H9 (cell line): ENCODE measurements at regions not wholly inside any gene's neighbourhood (a gene's known extent, or its start where the extent isn't known, plus 50 kb on each side); places are given as distances from the start of the nearest gene placed in this dataset.

Experiments
- DNase-seq: peaks from one replicate; pipeline ENCODE4 v3.0.0-alpha.2; 2017
- H2AFZ ChIP-seq: one replicate; pipeline ENCODE4 v1.6.1; 2013; ENCODE audit warnings: mild to moderate bottlenecking, low read length, control low read depth, moderate library complexity
- H2AK5ac ChIP-seq: 2 replicates; pipeline ENCODE4 v1.6.1; 2013; ENCODE audit warnings: low read length, control low read depth, mixed read lengths; ENCODE audit not compliant: insufficient read length
- H2BK120ac ChIP-seq: one replicate; pipeline ENCODE4 v1.6.1; 2013; ENCODE audit warnings: low read depth, mild to moderate bottlenecking, low read length, control low read depth, inconsistent platforms; ENCODE audit not compliant: poor library complexity, severe bottlenecking
- H2BK12ac ChIP-seq: 2 replicates; pipeline ENCODE4 v1.6.1; 2013; ENCODE audit warnings: low read length, control low read depth, mixed read lengths, low read depth; ENCODE audit not compliant: insufficient read length
- H2BK15ac ChIP-seq: 2 replicates; pipeline ENCODE4 v1.6.1; 2013; ENCODE audit warnings: low read depth, low read length, control low read depth
- H2BK20ac ChIP-seq: one replicate; pipeline ENCODE4 v1.6.1; 2013; ENCODE audit warnings: low read depth, mild to moderate bottlenecking, low read length, control low read depth, inconsistent platforms; ENCODE audit not compliant: poor library complexity, severe bottlenecking
- H2BK5ac ChIP-seq: 2 replicates; pipeline ENCODE4 v1.6.1; 2013; ENCODE audit warnings: low read length, control low read depth, mixed read lengths; ENCODE audit not compliant: insufficient read length
- H3K14ac ChIP-seq: 2 replicates; pipeline ENCODE4 v1.6.1; 2013; ENCODE audit warnings: low read length, control low read depth; ENCODE audit not compliant: insufficient read depth
- H3K18ac ChIP-seq: 2 replicates; pipeline ENCODE4 v1.6.1; 2013; ENCODE audit warnings: low read depth, mild to moderate bottlenecking, mixed read lengths, low read length, control low read depth; ENCODE audit not compliant: insufficient read length
- H3K23ac ChIP-seq: 2 replicates; pipeline ENCODE4 v1.6.1; 2013; ENCODE audit warnings: low read length, control low read depth, mixed read lengths, low read depth; ENCODE audit not compliant: insufficient read length
- H3K23me2 ChIP-seq: 2 replicates; pipeline ENCODE4 v1.6.1; 2013; ENCODE audit warnings: low read depth, mild to moderate bottlenecking, mixed read lengths, low read length, control low read depth; ENCODE audit not compliant: insufficient read length, poor library complexity, severe bottlenecking
- H3K27ac ChIP-seq: 2 replicates; pipeline ENCODE4 v1.5.1; 2013; ENCODE audit warnings: low read length, control low read depth, mixed read lengths, low read depth; ENCODE audit not compliant: insufficient read length
- H3K27me3 ChIP-seq: 2 replicates; pipeline ENCODE4 v1.6.1; 2013; ENCODE audit warnings: low read length, control low read depth, inconsistent platforms; ENCODE audit not compliant: insufficient read depth
- H3K4ac ChIP-seq: 2 replicates; pipeline ENCODE4 v1.6.1; 2013; ENCODE audit warnings: low read depth, mild to moderate bottlenecking, control low read depth, inconsistent platforms, low read length, moderate library complexity
- H3K4me1 ChIP-seq: 2 replicates; pipeline ENCODE4 v1.6.1; 2013; ENCODE audit warnings: low read length, control low read depth, inconsistent platforms; ENCODE audit not compliant: insufficient read depth
- H3K4me2 ChIP-seq: 2 replicates; pipeline ENCODE4 v1.6.1; 2013; ENCODE audit warnings: low read length, control low read depth, mixed read lengths; ENCODE audit not compliant: insufficient read length, insufficient read depth
- H3K56ac ChIP-seq: 2 replicates; pipeline ENCODE4 v1.6.1; 2013; ENCODE audit warnings: low read depth, mild to moderate bottlenecking, mixed read lengths, low read length, control low read depth; ENCODE audit not compliant: insufficient read length
- H3K79me1 ChIP-seq: 2 replicates; pipeline ENCODE4 v1.6.1; 2013; ENCODE audit warnings: low read depth, mild to moderate bottlenecking, moderate library complexity, low read length, control low read depth, inconsistent platforms; ENCODE audit not compliant: insufficient read depth, poor library complexity, severe bottlenecking
- H3K79me2 ChIP-seq: 2 replicates; pipeline ENCODE4 v1.6.1; 2013; ENCODE audit warnings: low read length, control low read depth, inconsistent platforms; ENCODE audit not compliant: insufficient read depth
- H3K9ac ChIP-seq: 2 replicates; pipeline ENCODE4 v1.6.1; 2013; ENCODE audit warnings: low read length, control low read depth, mixed read lengths; ENCODE audit not compliant: insufficient read length; ENCODE audit errors: extremely low read depth
- H3K9me3 ChIP-seq: one replicate; pipeline ENCODE4 v1.6.1; 2013; ENCODE audit warnings: low read depth, low read length, inconsistent platforms; ENCODE audit not compliant: control insufficient read depth
- H3T11ph ChIP-seq: one replicate; pipeline ENCODE4 v1.6.1; 2013; ENCODE audit warnings: mild to moderate bottlenecking, low read length, control low read depth, inconsistent platforms
- H4K20me1 ChIP-seq: one replicate; pipeline ENCODE4 v1.6.1; 2013; ENCODE audit not compliant: control insufficient read depth, insufficient read length, insufficient read depth
- H4K5ac ChIP-seq: 2 replicates; pipeline ENCODE4 v1.6.1; 2013; ENCODE audit warnings: low read depth, mild to moderate bottlenecking, mixed read lengths, low read length, control low read depth; ENCODE audit not compliant: insufficient read length
- H4K8ac ChIP-seq: replicated peaks from 2 replicates; pipeline ENCODE4 v1.6.1; 2013; ENCODE audit warnings: low read length, control low read depth, mixed read lengths, low read depth; ENCODE audit not compliant: insufficient read length
- H4K91ac ChIP-seq: 2 replicates; pipeline ENCODE4 v1.6.1; 2013; ENCODE audit warnings: low read depth, mild to moderate bottlenecking, moderate library complexity, mixed read lengths, low read length, control low read depth; ENCODE audit not compliant: insufficient read length
- H3K27ac Mint-ChIP-seq, 3 experiments: 2 replicates in 2 of 3; 3 replicates in 1 of 3; pipeline ENCODE4 v1.8.0; 2020 to 2021; ENCODE audit warnings: mixed read lengths in 3 of 3, mild to moderate bottlenecking in 1 of 3, moderate library complexity in 1 of 3
- H3K27me3 Mint-ChIP-seq: 2 replicates; pipeline ENCODE4 v1.8.0; 2021; ENCODE audit warnings: low read depth, mild to moderate bottlenecking, moderate library complexity, mixed read lengths
- H3K36me3 Mint-ChIP-seq, 3 experiments: 2 replicates in 2 of 3; 3 replicates in 1 of 3; pipeline ENCODE4 v1.8.0; 2020 to 2021; ENCODE audit warnings: low read depth in 3 of 3, mixed read lengths in 3 of 3; ENCODE audit not compliant: insufficient read depth in 1 of 3
- H3K4me1 Mint-ChIP-seq, 2 experiments: 2 replicates each; pipeline ENCODE4 v1.8.0; 2020; ENCODE audit warnings: mixed read lengths in 2 of 2
- H3K4me3 Mint-ChIP-seq, 2 experiments: 2 replicates in 1 of 2; 3 replicates in 1 of 2; pipeline ENCODE4 v1.8.0; 2020 to 2021; ENCODE audit warnings: mild to moderate bottlenecking in 2 of 2, mixed read lengths in 2 of 2, moderate library complexity in 1 of 2
- H3K9me3 Mint-ChIP-seq, 2 experiments: 2 replicates in 1 of 2; 3 replicates in 1 of 2; pipeline ENCODE4 v1.8.0; 2020; ENCODE audit warnings: mild to moderate bottlenecking in 2 of 2, mixed read lengths in 2 of 2, moderate library complexity in 1 of 2
- CTCF ChIP-seq: fragments of 200-600 bp; sonication (generic); conservative IDR thresholded peaks from 3 replicates; pipeline ENCODE4 v1.8.0; 2021; ENCODE audit warnings: antibody characterized with exemption, mild to moderate bottlenecking
- WGBS: extraction: QIAGEN DNeasy Blood & Tissue Kit; methylation state at CpG from one replicate; pipeline ENCODE4 v1.1.7; 2013; ENCODE audit warnings: missing lambda C conversion rate, low lambda C conversion rate, mixed read lengths; ENCODE audit not compliant: insufficient read length; ENCODE audit errors: extremely low coverage; 5-methylcytosine and 5-hydroxymethylcytosine counted together

DNA sequence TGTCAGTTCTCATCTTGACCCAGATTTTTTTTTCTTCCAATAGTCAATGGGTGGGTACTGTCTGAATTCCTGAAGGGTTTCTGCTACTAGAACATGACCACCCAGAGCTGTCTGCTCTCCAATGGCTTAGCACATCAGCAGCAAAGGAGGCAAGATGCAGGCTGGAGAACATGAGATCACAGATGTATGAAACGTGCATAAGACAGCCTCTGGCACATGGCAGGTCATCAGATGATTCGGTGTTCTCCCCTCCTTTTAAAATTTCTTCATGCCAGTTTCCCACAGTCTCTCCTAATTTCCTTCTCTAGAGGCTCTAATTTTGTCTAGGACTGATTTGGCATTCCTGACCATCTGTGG lies 359.3 kb upstream of the TNP1 start:
- Histone ChIP-seq H3K27ac (no peak overlapping the region), H3K4me2 (no peak overlapping the region), H3K56ac (no peak overlapping the region), H2BK20ac (no peak overlapping the region), H3K4ac (no peak overlapping the region), H2AK5ac (no peak overlapping the region), H2BK5ac (no peak overlapping the region), H3K79me2 (no peaks in the 10 kb centered on the region), H3K23ac (no peak overlapping the region), H2BK12ac (no peak overlapping the region), H3K18ac (no peak overlapping the region), H3K79me1 (no peaks in the 10 kb centered on the region), H2BK120ac (no peak overlapping the region), H4K91ac (no peak overlapping the region), H3K9me3 (no peaks in the 10 kb centered on the region), H3K4me1 (no peaks in the 10 kb centered on the region), H3K27me3 (no peaks in the 10 kb centered on the region; the same call in 1 of the 2 replicates), H3K14ac (no peak overlapping the region), H2BK15ac (no peak overlapping the region), H3K23me2 (no peaks in the 10 kb centered on the region), H3T11ph (no peak overlapping the region), H4K8ac (no peak overlapping the region), H2AFZ (no peak overlapping the region), H4K20me1 (no peaks in the 10 kb centered on the region), H3K9ac (no peak overlapping the region), H4K5ac (no peak overlapping the region)
- DNase-seq, result no peak
- Mint-ChIP-seq H3K4me3 (no peak overlapping the region), H3K27me3 (peaks cover 13% of the 10 kb centered on the region), H3K36me3 (no peaks in the 10 kb centered on the region), H3K9me3 (no peaks in the 10 kb centered on the region; a peak in 1 of 5 replicates), H3K27ac (no peak overlapping the region), H3K4me1 (0 out of 4 replicates have a peak, but pooled peaks cover 0 to 2% of the 10 kb centered on the region in 2 experiments)
- no peak for TF ChIP-seq CTCF
- WGBS, result no CpG with 5 or more reads among the region's 2 CpGs
